Lower leg skin (tissue), 4 donors: ENCODE measurements at regions not wholly inside any gene's neighbourhood (a gene's known extent, or its start where the extent isn't known, plus 50 kb on each side); places are given as distances from the start of the nearest gene placed in this dataset.

ENCODE experiments used
- DNase-seq, 2 donors: peaks; one replicate each; pipeline ENCODE4 v3.0.0-alpha.2; 2019; ENCODE audit warnings: low spot score in 2 of 2
- H3K4me3 ChIP-seq: fragments of 200-600 bp; sonication (generic); 2 replicates; pipeline ENCODE4 v1.5.1; 2017; ENCODE audit warnings: mild to moderate bottlenecking, low read depth; ENCODE audit not compliant: poor library complexity, severe bottlenecking
- CTCF ChIP-seq, 3 donors: fragments of 450-650 bp; IDR thresholded peaks; one replicate each; pipeline ENCODE4 v1.5.1; 2016; ENCODE audit warnings: antibody characterized with exemption in 3 of 3, mild to moderate bottlenecking in 3 of 3, moderate library complexity in 2 of 3
- POLR2A ChIP-seq, 2 donors: fragments of 450-650 bp; IDR thresholded peaks; one replicate each; pipeline ENCODE4 v1.6.1; 2016 to 2017; ENCODE audit warnings: antibody characterized with exemption in 2 of 2, mild to moderate bottlenecking in 1 of 2, moderate library complexity in 1 of 2
- WGBS, 2 donors: methylation state at CpG; one replicate each; pipeline ENCODE4 v1.1.5; 2018; 5-methylcytosine and 5-hydroxymethylcytosine counted together
- intact Hi-C: fragments of 100-400 bp; cut with DNase I; formaldehyde crosslinking; loops from one replicate; pipeline ENCODE4 v1.15.0; 2023; ENCODE audit warnings: low total_unique reads

- no peak for TF ChIP-seq POLR2A (IDR thresholded peaks at IDR 0.05)
- no peak for TF ChIP-seq CTCF (IDR thresholded peaks at IDR 0.05)
- H3K4me3 ChIP-seq, result no peak overlapping the region
- intact Hi-C loops, result no loop called here
- no peak for DNase-seq
- WGBS, 2 donors, result 75 to 81% methylated on average over 4 of the region's 4 CpGs
These were observed 283.1 kb downstream of the POM121L12 start for GRCh38 chr7:53318566-53318965.

- no peak for TF ChIP-seq CTCF (IDR thresholded peaks at IDR 0.05)
- no peak for TF ChIP-seq POLR2A (IDR thresholded peaks at IDR 0.05)
- H3K4me3 ChIP-seq, result no peak overlapping the region
- DNase-seq, result no peak
- WGBS, 2 donors, result 44 to 45% methylated on average over 2 of the region's 2 CpGs
- intact Hi-C loops, result no loop called here
These were observed 289.6 kb downstream of the POM121L12 start for GRCh38 chr7:53325061-53325460.

- no peak for DNase-seq
- 60 to 65% methylated on average over 6 of the region's 6 CpGs for WGBS, 2 donors
- intact Hi-C loops, result no loop called here
- TF ChIP-seq POLR2A (IDR thresholded peaks at IDR 0.05) (no peak), CTCF (IDR thresholded peaks at IDR 0.05) (no peak)
- H3K4me3 ChIP-seq, result no peak overlapping the region
These were observed 291.2 kb downstream of the POM121L12 start for GRCh38 chr7:53326634-53327033.

- 69 to 79% methylated on average over 8 of the region's 8 CpGs for whole genome bisulfite sequencing, 2 donors
- intact Hi-C loops, result no loop called here
- no peak for TF ChIP-seq POLR2A (IDR thresholded peaks at IDR 0.05)
- no peak overlapping the region for H3K4me3 ChIP-seq
- no peak for DNase-seq
These were observed 300.8 kb downstream of the POM121L12 start for GRCh38 chr7:53336105-53336668.

- intact Hi-C loops, result no loop called here
- DNase-seq, result no peak
- TF ChIP-seq POLR2A (IDR thresholded peaks at IDR 0.05) (no peak), CTCF (IDR thresholded peaks at IDR 0.05) (no peak)
- H3K4me3 ChIP-seq, result no peak overlapping the region
- WGBS, 2 donors, result 91 to 95% methylated on average over 1 of the region's 1 CpG
These were observed 304.8 kb downstream of the POM121L12 start for GRCh38 chr7:53340220-53340619.

- TF ChIP-seq POLR2A (IDR thresholded peaks at IDR 0.05) (no peak), CTCF (IDR thresholded peaks at IDR 0.05) (no peak)
- H3K4me3 ChIP-seq, result no peak overlapping the region
- intact Hi-C loops, result no loop called here
- 18 to 20% methylated on average over 2 of the region's 2 CpGs for WGBS, 2 donors
- no peak for DNase-seq
These were observed 314.8 kb downstream of the POM121L12 start for GRCh38 chr7:53350241-53350640.
